GM12875 (cell line): ENCODE measurements at regions not wholly inside any gene's neighbourhood (a gene's known extent, or its start where the extent isn't known, plus 50 kb on each side); places are given as distances from the start of the nearest gene placed in this dataset.
"Not testable (repeated sequence)": the region's sequence is repeated elsewhere in the genome, so short reads cannot be mapped to it uniquely, and the experiment has no call there.

Experiments used
- H3K4me3 ChIP-seq: one replicate; pipeline ENCODE4 v1.5.1; 2011; ENCODE audit warnings: low read depth, low read length, control low read depth
- TF ChIP-seq, protein P1 (sequence below): IDR thresholded peaks from 2 replicates; pipeline ENCODE4 v1.5.1; 2011; ENCODE audit warnings: low read depth, mild to moderate bottlenecking, control low read depth, inconsistent platforms, low read length, moderate library complexity, borderline replicate concordance; ENCODE audit not compliant: insufficient read depth

DNA sequence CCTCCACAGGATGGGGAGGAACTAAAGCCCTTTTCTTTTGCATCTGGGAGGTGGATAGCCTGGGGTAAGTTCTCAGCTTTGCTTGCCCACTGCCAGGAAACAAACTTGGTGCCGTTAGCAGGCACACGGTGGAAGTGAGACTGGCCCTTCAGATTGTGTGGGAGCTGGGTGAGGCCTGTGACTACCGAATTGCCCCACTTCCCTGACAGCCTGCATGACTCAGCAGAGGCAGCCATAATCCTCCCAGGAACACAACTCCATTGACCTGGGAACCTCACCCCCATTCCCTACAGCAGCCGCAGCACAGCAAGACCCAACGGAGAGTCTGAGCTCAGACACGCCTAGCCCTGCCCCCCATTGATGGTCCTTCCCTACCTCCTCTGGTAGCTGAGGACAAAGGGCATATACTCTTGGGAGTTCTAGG is 282.6 kb downstream of the KLF13 start:
- H3K4me3 ChIP-seq = no peak overlapping the region
- TF ChIP-seq, protein P1, sequence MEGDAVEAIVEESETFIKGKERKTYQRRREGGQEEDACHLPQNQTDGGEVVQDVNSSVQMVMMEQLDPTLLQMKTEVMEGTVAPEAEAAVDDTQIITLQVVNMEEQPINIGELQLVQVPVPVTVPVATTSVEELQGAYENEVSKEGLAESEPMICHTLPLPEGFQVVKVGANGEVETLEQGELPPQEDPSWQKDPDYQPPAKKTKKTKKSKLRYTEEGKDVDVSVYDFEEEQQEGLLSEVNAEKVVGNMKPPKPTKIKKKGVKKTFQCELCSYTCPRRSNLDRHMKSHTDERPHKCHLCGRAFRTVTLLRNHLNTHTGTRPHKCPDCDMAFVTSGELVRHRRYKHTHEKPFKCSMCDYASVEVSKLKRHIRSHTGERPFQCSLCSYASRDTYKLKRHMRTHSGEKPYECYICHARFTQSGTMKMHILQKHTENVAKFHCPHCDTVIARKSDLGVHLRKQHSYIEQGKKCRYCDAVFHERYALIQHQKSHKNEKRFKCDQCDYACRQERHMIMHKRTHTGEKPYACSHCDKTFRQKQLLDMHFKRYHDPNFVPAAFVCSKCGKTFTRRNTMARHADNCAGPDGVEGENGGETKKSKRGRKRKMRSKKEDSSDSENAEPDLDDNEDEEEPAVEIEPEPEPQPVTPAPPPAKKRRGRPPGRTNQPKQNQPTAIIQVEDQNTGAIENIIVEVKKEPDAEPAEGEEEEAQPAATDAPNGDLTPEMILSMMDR = no peak

DNA sequence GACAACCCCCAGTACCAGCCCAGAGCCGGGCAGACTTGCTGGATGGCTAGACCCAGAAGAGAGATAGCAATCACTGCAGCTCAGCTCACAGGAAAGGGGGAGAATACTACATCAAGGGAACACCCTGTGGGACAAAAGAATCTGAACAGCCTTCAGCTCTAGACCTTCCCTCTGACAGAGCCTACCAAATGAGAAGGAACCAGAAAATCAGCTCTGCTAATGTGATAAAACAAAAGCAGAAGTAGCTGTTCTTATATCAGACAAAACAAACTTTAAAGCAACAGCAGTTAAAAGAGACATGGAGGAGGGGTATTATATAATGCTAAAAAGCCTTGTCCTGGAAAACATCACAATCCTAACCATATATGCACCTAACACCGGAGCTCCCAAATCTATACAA is 283.3 kb downstream of the KLF13 start:
- TF ChIP-seq, protein P1 = no peak
- no peak overlapping the region for H3K4me3 ChIP-seq

DNA sequence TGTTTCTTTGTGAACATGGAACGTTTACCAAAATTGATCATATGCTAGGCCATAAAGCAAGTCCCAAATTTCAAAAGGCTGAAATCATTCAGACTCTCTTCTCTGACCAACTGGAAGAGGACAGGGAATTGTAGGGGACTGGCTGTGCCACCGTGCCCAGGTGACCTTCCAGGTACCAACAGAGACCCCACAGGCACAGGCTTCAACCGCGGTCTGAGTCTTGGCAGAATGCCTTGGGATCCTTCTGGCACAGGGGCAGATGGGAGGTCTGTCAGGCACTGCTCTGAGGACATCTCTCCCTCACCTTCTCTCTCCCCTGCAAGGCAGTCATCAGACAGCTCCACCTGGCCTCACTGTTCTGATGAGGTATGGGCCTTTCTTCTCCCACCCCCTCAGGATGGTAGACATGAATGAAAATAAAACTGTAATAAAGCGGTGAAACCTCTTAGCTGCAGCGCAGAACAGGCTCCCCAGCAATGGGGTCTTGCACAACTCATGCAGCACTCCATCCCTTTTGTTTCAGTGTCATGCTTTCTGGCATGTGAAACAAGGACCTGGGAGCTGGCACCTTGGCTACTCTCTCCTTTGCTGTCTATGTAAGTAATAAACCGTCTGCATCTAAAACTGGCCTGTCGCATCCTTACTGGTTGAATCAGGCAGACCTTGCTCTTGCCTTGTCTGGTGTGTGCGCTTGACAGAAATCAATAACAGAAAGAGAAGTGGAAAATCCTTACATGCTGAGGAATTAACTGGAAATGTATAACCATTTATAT is 289.2 kb downstream of the KLF13 start:
- H3K4me3 ChIP-seq = no peak overlapping the region
- TF ChIP-seq, protein P1 = no peak

DNA sequence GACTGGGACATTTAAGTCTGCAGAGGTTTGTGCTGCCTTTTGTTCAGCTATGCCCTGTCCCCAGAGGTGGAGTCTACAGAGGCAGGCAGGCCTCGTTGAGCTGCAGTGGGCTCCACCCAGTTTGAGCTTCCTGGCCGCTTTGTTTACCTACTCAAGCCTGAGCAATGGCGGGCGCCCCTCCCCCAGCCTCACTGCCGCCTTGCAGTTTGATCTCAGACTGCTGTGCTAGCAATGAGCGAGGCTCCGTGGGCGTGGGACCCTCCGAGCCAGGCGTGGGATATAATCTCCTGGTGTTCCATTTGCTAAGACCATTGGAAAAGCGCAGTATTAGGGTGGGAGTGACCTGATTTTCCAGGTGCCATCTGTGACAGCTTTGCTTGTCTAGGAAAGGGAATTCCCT is 296.7 kb downstream of the KLF13 start:
- not testable (repeated sequence) for H3K4me3 ChIP-seq

DNA sequence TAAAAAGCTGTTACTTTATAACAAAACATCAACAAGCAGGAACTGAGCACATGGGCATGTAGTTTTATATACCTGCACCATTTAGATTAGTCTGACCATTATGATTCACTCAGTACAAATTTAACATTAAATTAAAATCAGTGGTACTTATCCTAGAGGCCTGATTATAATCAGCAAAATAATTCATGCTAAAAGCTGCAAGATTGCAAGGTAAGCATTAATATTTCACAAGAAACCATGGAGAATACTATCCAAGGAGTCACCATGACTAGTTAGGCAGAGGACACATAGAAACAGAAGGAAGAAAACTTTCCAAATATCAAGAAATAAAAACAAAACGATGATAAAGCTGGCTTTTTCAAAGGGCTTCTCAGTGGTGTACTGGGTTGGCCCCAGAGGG is 297.5 kb downstream of the KLF13 start:
- H3K4me3 ChIP-seq = not testable (repeated sequence)

DNA sequence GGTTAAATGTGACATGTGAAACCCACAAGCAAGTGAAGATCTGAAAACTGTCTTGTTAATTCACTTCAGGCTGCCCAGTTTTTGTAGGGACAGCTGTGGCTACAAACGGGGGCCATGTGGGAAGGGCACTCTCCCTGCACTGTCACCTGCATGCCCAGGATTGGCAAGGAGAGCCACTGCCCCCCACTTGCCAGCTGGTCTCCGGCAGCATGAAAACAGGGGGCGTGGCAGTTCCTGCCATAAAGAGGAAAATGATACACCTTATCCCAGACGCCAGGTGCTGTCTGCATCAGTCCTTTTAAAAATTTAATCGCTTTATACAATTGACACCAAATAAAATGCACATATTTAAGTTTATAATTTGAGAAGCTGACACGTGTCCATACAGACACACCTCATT is 309.1 kb downstream of the KLF13 start:
- H3K4me3 ChIP-seq = not testable (repeated sequence)

DNA sequence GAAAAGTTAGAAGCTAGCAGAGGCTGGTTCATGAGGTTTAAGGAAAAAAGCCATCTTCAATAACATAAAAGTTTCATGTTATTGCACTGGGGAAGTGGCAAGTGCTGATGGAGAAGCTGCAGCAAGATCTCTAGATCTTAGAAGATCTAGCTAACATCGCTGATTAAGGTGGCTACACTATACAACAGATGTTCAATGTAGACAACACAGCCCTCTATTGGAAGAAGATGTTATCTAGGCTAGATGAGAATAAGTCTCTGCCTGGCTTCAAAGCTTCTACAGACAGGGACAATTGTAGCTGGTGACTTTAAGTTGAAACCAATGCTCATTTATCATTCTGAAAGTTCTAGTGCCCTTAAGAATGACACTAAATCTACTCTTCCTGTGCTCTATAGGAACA is 310.3 kb downstream of the KLF13 start:
- not testable (repeated sequence) for H3K4me3 ChIP-seq

DNA sequence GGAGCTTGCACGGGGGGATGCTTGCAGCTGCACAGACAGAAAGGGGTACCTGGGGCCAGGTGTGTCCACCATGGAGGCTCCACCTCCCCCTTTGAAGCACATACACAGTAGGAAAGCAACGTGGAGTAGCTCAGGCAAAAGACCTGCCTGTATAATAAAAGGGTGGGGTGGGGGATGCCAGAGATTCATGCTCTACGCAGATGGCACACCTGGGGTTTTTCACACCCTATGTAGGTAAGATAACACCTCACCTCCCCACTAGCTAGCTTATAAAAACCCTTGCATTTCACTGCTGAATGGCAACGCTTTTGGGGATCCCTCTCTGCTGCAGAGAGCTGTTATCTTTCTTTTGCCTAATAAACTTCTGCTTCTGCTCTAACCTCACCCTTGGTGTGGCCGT is 317.3 kb downstream of the KLF13 start:
- not testable (repeated sequence) for H3K4me3 ChIP-seq

DNA sequence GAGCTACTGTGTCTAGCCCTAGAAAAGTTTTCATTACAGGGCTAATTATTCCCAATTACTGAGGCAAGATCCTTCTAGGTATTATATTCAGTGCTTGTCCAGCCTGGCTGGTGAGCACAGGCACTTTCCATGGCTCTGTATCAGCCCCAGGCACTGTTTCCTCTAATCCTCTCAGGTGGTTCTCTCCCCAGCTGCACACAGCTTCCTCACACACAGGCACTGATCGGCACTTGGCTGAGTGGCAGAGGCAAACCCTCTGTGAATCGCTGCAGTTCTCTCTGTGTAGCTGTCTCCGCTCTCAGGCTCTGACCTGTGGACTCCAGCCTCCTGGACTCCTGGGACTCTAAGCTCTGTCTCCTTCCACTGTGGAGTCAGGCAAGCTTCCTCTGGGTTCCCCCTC is 318.1 kb downstream of the KLF13 start:
- H3K4me3 ChIP-seq = not testable (repeated sequence)

DNA sequence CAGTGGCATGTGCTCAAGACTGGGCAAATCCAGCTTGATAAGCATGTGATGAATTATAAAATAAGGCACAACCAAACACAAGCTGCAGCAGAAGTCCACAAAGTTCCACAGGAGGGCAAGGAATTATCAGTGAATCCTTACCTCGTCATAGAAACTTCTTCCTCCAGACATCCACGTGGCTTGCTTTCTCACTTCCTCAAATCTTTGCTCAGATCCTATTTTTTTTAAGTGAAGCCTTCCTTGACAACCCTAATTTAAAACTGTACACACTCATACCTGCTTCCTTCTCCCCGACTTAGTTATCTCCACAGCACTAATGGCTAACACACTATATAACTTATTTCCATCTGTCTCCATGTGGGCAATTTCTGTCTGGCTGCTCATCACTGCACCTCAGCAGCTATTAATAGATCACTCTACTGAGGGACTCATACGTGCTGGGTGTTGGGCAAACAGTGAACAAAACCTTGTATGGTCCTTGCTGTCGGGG is 320.7 kb downstream of the KLF13 start:
- not testable (repeated sequence) for H3K4me3 ChIP-seq

DNA sequence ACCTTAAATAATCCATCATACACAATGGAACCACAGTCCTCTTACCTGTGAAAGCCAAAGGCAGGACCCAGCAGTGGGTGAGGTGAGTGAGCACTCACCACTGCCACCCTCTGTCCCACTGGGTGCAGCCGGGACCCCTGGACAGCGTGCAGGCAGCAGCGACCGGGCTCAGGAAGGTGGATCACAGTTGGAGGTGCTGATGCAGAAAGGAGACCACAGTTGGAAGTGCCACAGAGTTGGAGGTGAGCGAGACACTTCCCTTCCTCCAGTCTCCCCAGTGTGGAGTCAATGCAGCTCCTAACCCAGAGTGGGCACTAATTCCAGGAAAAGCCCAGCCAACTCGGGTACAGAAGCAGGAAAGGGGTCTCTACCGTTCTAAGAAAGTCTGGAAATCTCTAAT is 323.0 kb downstream of the KLF13 start:
- not testable (repeated sequence) for H3K4me3 ChIP-seq

DNA sequence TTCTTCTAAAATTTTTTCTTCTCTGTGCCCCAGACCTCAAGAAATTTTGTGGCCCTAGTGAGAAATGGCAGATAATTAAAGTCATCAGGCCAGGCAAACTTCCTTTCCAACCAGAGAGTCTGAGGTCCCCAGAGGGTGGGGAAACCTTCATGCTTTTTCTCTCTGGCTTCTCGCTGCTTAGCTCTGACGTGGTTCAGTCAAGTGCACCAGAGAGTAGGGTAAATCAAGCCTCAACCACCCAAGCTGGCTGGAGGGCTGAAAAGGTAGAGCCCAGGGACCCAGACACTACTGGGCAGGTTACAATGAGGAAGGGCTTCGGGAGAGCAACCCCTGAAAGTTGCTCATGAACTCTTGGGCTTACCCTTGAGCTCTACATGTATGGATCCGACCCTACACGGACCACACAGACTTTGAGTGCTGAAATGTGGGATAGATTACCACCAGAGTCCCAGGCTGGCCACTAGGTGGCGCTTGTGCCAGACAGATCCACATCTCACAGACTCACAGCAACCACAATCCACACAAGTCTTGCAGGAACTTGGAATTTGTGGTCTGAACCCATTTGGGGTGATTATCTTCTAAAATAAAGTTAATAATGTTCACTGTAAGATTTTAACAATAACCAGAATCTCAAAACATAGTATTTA is 323.5 kb downstream of the KLF13 start:
- TF ChIP-seq, protein P1 = 0 out of 2 replicates have a peak, but pooled peaks have one; percentile 6
- not testable (repeated sequence) for H3K4me3 ChIP-seq

DNA sequence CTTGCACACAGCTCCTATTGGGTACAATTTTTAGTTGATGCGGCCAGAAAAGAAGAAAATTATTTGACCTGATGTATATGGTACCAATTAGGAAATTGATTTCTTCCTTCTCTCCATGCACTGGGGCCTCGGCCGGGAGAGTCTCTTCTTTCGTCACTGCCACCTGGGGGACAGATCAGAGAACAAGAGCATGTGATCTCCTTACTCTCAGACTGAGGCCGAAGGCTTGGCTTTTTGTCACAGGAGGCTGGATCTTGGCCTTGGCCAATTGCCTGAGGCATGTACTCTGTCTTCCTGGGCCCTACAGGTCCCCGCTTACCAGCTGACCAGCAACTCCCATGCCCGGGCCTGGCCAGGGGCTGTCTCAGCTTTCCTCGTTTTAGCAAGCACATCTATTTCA is 330.3 kb downstream of the KLF13 start:
- H3K4me3 ChIP-seq = not testable (repeated sequence)
